ENCODE measurements at regions not wholly inside any gene's neighbourhood (a gene's known extent, or its start where the extent isn't known, plus 50 kb on each side); places are given as distances from the start of the nearest gene placed in this dataset.

DNA sequence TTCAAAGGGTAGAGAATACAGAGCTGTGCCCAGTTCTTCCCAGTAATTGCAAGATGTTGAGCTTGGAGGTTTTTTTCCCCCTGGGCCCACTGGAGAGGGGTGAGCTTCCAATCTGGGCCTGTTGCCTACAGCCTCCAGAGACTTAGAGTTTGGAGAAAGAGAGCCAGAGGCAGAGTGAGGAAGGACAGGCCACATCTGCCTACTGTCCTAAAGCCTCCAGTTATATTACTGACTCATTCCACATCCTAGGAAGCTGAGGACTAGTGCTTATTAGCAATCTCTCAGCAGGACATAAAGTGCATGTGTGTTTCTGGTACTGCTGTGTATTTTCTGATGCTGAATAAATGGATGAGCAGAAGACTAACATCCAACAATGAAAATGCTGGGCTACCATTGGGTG, 181.0 kb upstream of the MAMLD1 start:
- Mint-ChIP-seq H3K27ac (no peak overlapping the region), H3K36me3 (ENCODE audit: low read depth) (no peaks in the 10 kb centered on the region), H3K4me1 (no peaks in the 10 kb centered on the region), H3K4me3 (no peak overlapping the region), H3K9me3 (peaks cover 4% of the 10 kb centered on the region), H3K27me3 (peaks cover 8% of the 10 kb centered on the region)
- intact Hi-C loops (cut with micrococcal nuclease) = no loop called here
- DNase-seq = no peak

DNA sequence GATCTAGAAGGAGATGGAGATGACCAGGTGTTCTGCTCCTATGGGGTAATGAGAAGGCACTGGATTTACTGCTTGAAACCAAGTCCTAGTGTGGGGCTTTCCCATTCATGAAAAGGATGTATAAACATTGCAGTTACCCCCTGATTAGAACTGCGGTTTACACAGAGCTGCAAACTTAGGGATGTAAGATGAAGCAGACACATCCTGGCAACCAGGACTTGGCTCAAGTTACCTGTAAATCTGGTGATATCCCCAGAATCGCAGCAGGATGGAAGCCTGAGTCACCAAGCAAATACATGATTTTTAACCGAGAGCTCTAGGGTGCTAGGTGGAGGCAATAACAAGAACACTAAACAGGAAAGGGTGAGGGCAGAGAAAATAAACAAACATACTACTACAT, 178.6 kb upstream of the MAMLD1 start:
- H3K27ac Mint-ChIP-seq = no peak overlapping the region
- H3K27me3 Mint-ChIP-seq = peaks cover 8% of the 10 kb centered on the region
- intact Hi-C loops (cut with micrococcal nuclease) = no loop called here
- H3K36me3 Mint-ChIP-seq (ENCODE audit: low read depth) = no peaks in the 10 kb centered on the region
- H3K9me3 Mint-ChIP-seq = peaks cover 1% of the 10 kb centered on the region
- no peak for DNase-seq
- no peaks in the 10 kb centered on the region for H3K4me1 Mint-ChIP-seq
- no peak overlapping the region for H3K4me3 Mint-ChIP-seq

GRCh38 chrX:150185766-150186165, 177.4 kb upstream of the MAMLD1 start:
- Mint-ChIP-seq H3K4me1 (no peaks in the 10 kb centered on the region), H3K27ac (no peak overlapping the region), H3K36me3 (ENCODE audit: low read depth) (no peaks in the 10 kb centered on the region), H3K9me3 (no peaks in the 10 kb centered on the region), H3K27me3 (peaks cover 5% of the 10 kb centered on the region), H3K4me3 (no peak overlapping the region)
- peak; percentile 8 for DNase-seq
- intact Hi-C loops (cut with micrococcal nuclease) = no loop called here

DNA sequence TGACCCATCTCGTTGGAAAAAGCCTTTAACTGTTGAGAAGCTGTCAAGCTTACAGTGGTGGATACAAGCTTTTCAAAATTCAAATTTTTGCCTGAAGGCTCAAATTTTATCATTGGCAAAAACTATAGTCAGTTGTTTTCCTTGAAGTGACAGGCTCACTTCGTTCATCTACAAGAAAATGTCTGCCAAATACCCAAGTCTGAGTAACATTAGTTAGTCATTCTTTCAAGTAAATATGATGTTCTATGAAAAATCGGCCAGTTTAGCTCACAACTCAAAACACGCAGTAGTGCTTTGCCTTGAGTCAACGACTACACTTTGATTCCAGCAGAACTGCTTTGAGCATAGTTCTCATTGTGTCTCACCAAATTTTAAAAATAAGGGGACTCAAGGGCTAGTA, 170.3 kb upstream of the MAMLD1 start:
- no peaks in the 10 kb centered on the region for H3K27me3 Mint-ChIP-seq
- H3K4me3 Mint-ChIP-seq = no peak overlapping the region
- no peaks in the 10 kb centered on the region for H3K9me3 Mint-ChIP-seq

GRCh38 chrX:150196285-150196684, 166.8 kb upstream of the MAMLD1 start:
- Mint-ChIP-seq H3K27ac (no peak overlapping the region), H3K4me1 (peaks cover 6% of the 10 kb centered on the region), H3K4me3 (no peak overlapping the region), H3K9me3 (no peaks in the 10 kb centered on the region), H3K27me3 (no peaks in the 10 kb centered on the region), H3K36me3 (ENCODE audit: low read depth) (no peaks in the 10 kb centered on the region)
- intact Hi-C loops (cut with micrococcal nuclease) = no loop called here
- peak; percentile 8 for DNase-seq

More for the DNA sequence above, 170.3 kb upstream of the MAMLD1 start:
- H3K4me1 Mint-ChIP-seq = no peaks in the 10 kb centered on the region
- intact Hi-C loops (cut with micrococcal nuclease) = no loop called here
- H3K27ac Mint-ChIP-seq = no peak overlapping the region
- H3K36me3 Mint-ChIP-seq (ENCODE audit: low read depth) = no peaks in the 10 kb centered on the region
- peak; percentile 1 for DNase-seq

DNA sequence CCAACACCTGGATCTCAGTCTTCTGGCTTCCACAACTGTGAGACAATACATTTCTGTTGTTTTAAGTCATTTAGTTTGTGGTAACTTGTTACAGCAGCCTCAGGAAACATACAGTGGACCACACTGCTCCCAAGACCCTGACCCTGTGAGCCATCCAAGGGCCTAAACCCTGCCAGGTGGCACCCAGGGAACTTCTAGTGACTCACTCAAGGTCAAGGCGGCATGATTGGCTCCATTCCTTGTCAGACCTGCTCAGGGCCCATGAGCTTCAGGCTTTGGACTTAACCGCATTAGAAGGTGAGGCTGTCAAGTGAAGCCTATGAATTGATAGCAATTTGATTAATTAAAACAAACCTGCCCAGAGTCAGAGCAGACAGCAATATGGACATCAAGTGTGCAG, 165.7 kb upstream of the MAMLD1 start:
- no peaks in the 10 kb centered on the region for H3K27me3 Mint-ChIP-seq
- no peak for DNase-seq
- peaks cover 8% of the 10 kb centered on the region for H3K4me1 Mint-ChIP-seq
- H3K27ac Mint-ChIP-seq = no peak overlapping the region
- H3K9me3 Mint-ChIP-seq = no peaks in the 10 kb centered on the region
- H3K36me3 Mint-ChIP-seq (ENCODE audit: low read depth) = no peaks in the 10 kb centered on the region
- no peak overlapping the region for H3K4me3 Mint-ChIP-seq
- intact Hi-C loops (cut with micrococcal nuclease) = no loop called here

- H3K27me3 Mint-ChIP-seq = no peaks in the 10 kb centered on the region
- intact Hi-C loops (cut with micrococcal nuclease) = no loop called here
- DNase-seq = no peak
- peaks cover 8% of the 10 kb centered on the region for H3K4me1 Mint-ChIP-seq
- no peak overlapping the region for H3K4me3 Mint-ChIP-seq
- H3K36me3 Mint-ChIP-seq (ENCODE audit: low read depth) = no peaks in the 10 kb centered on the region
- H3K27ac Mint-ChIP-seq = no peak overlapping the region
- H3K9me3 Mint-ChIP-seq = no peaks in the 10 kb centered on the region
Measured at GRCh38 chrX:150198776-150199175, 164.3 kb upstream of the MAMLD1 start.

DNA sequence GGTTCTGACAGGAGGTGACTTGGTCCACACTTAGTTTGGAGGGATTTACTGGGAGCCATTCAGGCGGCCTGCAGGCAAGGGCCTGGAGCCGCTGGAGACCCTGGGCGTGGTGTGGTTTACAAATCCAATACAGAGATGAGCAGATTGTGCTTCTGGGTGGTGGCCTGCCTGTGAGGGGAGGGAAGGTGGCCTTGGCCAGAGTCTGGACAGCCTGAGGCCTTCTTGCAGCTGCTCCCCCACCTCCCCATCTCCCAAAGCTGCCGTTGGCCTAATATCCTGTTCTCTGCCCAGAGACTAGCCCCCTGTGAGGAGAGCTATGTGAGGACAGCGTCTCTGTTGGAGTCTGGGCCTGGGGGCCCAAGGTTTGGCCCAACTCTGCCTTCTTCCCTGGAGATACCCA, 163.9 kb upstream of the MAMLD1 start:
- no peak overlapping the region for H3K4me3 Mint-ChIP-seq
- H3K27ac Mint-ChIP-seq = no peak overlapping the region
- H3K9me3 Mint-ChIP-seq = no peaks in the 10 kb centered on the region
- intact Hi-C loops (cut with micrococcal nuclease) = no loop called here
- no peak for DNase-seq
- H3K36me3 Mint-ChIP-seq (ENCODE audit: low read depth) = no peaks in the 10 kb centered on the region
- peaks cover 8% of the 10 kb centered on the region for H3K4me1 Mint-ChIP-seq
- H3K27me3 Mint-ChIP-seq = no peaks in the 10 kb centered on the region

GRCh38 chrX:150199803-150200202, 163.3 kb upstream of the MAMLD1 start:
- peaks cover 8% of the 10 kb centered on the region for H3K4me1 Mint-ChIP-seq
- H3K9me3 Mint-ChIP-seq = no peaks in the 10 kb centered on the region
- H3K4me3 Mint-ChIP-seq = no peak overlapping the region
- intact Hi-C loops (cut with micrococcal nuclease) = loop anchor here (2.0 to 10.0 kb wide), 2 partner anchors 279 to 375 kb away; no protein-coding TSS in a partner anchor
- no peaks in the 10 kb centered on the region for H3K27me3 Mint-ChIP-seq
- H3K36me3 Mint-ChIP-seq (ENCODE audit: low read depth) = no peaks in the 10 kb centered on the region
- no peak overlapping the region for H3K27ac Mint-ChIP-seq
- DNase-seq = no peak

DNA sequence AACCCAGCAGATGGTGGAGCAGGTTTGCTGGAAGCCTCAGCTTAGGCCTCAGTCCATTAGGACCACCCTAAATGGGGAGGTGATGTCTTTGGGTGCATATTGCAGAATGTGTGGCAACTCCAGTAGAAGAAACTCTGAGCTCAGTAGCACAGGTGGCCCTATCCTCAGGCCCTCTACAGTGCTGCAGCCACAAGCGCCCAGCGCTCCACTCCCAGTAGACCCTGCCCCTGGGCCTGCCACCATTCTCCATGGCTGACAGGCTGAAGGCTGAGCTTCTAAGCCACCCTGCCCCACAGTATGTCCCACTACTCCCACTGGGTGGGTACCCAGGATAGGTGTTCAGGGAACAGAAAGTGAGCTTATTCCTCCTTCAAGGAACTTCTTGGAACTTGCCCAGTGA, 162.8 kb upstream of the MAMLD1 start:
- Mint-ChIP-seq H3K27ac (no peak overlapping the region), H3K4me1 (peaks cover 8% of the 10 kb centered on the region), H3K9me3 (no peaks in the 10 kb centered on the region), H3K4me3 (no peak overlapping the region), H3K36me3 (ENCODE audit: low read depth) (no peaks in the 10 kb centered on the region), H3K27me3 (no peaks in the 10 kb centered on the region)
- no peak for DNase-seq
- intact Hi-C loops (cut with micrococcal nuclease) = loop anchor here (2.0 to 10.0 kb wide), 2 partner anchors 278 to 374 kb away; no protein-coding TSS in a partner anchor

GRCh38 chrX:150200820-150201287, 162.3 kb upstream of the MAMLD1 start:
- DNase-seq = peak; percentile 77
- H3K4me3 Mint-ChIP-seq = peak overlapping the region; percentile 10
- H3K4me1 Mint-ChIP-seq = peaks cover 8% of the 10 kb centered on the region
- no peaks in the 10 kb centered on the region for H3K27me3 Mint-ChIP-seq
- no peaks in the 10 kb centered on the region for H3K36me3 Mint-ChIP-seq (ENCODE audit: low read depth)
- peak overlapping the region; percentile 56 for H3K27ac Mint-ChIP-seq
- intact Hi-C loops (cut with micrococcal nuclease) = loop anchor here (1.0 to 10.0 kb wide), 3 partner anchors 164 to 374 kb away; no protein-coding TSS in a partner anchor
- H3K9me3 Mint-ChIP-seq = no peaks in the 10 kb centered on the region

GRCh38 chrX:150201391-150201790, 161.7 kb upstream of the MAMLD1 start:
- Mint-ChIP-seq H3K36me3 (ENCODE audit: low read depth) (no peaks in the 10 kb centered on the region), H3K4me3 (no peak overlapping the region), H3K27me3 (no peaks in the 10 kb centered on the region), H3K27ac (peak overlapping the region; percentile 56), H3K4me1 (peaks cover 8% of the 10 kb centered on the region), H3K9me3 (no peaks in the 10 kb centered on the region)
- no peak for DNase-seq
- intact Hi-C loops (cut with micrococcal nuclease) = loop anchor here (1.0 to 10.0 kb wide), 3 partner anchors 164 to 373 kb away; no protein-coding TSS in a partner anchor

DNA sequence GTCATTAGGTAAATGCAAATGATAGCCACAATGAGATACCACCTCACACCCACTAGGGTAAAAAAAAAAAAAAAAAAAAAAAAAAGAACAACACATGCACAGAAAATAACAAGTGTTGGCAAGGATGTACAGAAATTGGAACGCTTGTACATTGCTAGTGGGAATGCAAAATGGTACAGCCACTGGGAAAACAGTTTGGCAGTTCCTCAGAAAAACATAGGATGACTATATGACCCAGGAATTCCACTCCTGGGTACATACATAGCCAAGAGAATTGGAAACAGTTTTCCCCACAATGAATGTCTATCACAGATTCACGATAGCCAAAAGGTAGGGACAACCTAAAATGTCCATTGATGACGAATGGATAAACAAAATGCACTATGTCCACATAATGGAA, 161.3 kb upstream of the MAMLD1 start:
- H3K4me1 Mint-ChIP-seq = peaks cover 8% of the 10 kb centered on the region
- H3K4me3 Mint-ChIP-seq = no peak overlapping the region
- no peaks in the 10 kb centered on the region for H3K9me3 Mint-ChIP-seq
- no peaks in the 10 kb centered on the region for H3K27me3 Mint-ChIP-seq
- no peak overlapping the region for H3K27ac Mint-ChIP-seq
- intact Hi-C loops (cut with micrococcal nuclease) = loop anchor here (1.0 to 10.0 kb wide), 3 partner anchors 163 to 373 kb away; no protein-coding TSS in a partner anchor
- H3K36me3 Mint-ChIP-seq (ENCODE audit: low read depth) = no peaks in the 10 kb centered on the region
- no peak for DNase-seq

- intact Hi-C loops (cut with micrococcal nuclease) = loop anchor here (10.0 kb wide), 1 partner anchor 372 kb away; no protein-coding TSS in a partner anchor
Measured at GRCh38 chrX:150202641-150203247, 160.4 kb upstream of the MAMLD1 start.

DNA sequence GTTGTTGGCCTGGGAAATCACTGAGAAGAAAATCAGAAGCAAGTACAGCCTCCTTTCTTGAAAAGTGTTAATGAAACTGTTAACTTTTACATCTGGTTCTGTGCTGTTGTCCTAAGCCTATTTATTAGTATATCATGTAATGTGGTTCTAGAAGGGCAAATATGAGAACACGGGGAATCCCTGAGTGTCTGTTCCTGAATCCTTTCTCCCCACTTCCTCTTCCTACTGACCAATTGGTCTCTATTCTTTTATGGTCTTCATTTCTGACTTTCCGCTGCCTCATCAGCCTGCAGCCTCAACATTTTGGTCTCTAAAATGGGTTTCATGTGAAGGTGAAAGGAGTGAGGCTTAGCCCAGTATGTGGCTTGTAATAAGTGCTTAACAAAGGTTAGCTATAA, 159.9 kb upstream of the MAMLD1 start:
- DNase-seq = no peak
- Mint-ChIP-seq H3K4me3 (no peak overlapping the region), H3K27me3 (no peaks in the 10 kb centered on the region), H3K36me3 (ENCODE audit: low read depth) (no peaks in the 10 kb centered on the region), H3K27ac (no peak overlapping the region), H3K9me3 (no peaks in the 10 kb centered on the region), H3K4me1 (peaks cover 8% of the 10 kb centered on the region)
- intact Hi-C loops (cut with micrococcal nuclease) = loop anchor here (10.0 kb wide), 1 partner anchor 372 kb away; no protein-coding TSS in a partner anchor

More at GRCh38 chrX:150202641-150203247, 160.4 kb upstream of the MAMLD1 start:
- no peak overlapping the region for H3K27ac Mint-ChIP-seq
- peaks cover 8% of the 10 kb centered on the region for H3K4me1 Mint-ChIP-seq
- no peak overlapping the region for H3K4me3 Mint-ChIP-seq
- no peaks in the 10 kb centered on the region for H3K36me3 Mint-ChIP-seq (ENCODE audit: low read depth)
- H3K9me3 Mint-ChIP-seq = no peaks in the 10 kb centered on the region
- no peak for DNase-seq
- no peaks in the 10 kb centered on the region for H3K27me3 Mint-ChIP-seq
